B cell (primary cell): ENCODE measurements at regions not wholly inside any gene's neighbourhood (a gene's known extent, or its start where the extent isn't known, plus 50 kb on each side); places are given as distances from the start of the nearest gene placed in this dataset.

Experiments used
- EZH2 ChIP-seq: IDR thresholded peaks from 2 replicates; pipeline ENCODE4 v1.6.1; 2012; ENCODE audit warnings: borderline replicate concordance, low read depth, mild to moderate bottlenecking, moderate library complexity, low read length; ENCODE audit not compliant: insufficient read depth, poor library complexity, severe bottlenecking
- TF ChIP-seq, protein P1 (sequence below): fragments of 200-600 bp; IDR thresholded peaks from one replicate; pipeline ENCODE4 v1.8.0; 2022; ENCODE audit warnings: antibody characterized with exemption, mild to moderate bottlenecking

DNA sequence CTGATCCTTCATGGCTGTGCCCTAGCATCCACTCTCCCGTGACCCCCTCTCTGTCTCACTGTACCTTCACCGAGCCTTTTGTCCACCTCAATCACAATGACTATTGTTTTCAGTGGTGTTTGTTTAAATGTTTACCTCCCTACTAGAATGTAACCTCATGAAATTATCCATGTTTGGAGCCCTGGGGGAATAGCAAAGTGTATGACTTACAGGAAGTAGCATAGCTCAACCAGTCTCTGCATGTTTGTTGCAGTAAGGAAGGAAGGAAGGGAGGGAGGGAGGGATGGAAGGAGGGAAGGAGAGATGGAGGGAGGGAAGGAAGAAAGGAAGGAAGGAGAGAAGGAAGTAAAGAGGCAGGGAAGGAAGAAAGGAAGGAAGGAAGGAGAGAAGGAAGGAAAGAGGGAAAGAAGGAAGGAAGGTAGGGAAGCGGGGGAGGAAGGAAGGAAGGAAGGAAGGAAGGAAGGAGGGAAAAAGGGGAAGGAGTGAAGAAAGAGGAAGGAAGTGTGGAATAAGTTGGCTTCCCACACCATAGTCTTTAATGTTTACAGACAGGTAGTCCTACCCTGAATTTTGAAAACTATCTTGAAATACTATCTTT is 421.4 kb downstream of the COG6 start:
- TF ChIP-seq, protein P1, sequence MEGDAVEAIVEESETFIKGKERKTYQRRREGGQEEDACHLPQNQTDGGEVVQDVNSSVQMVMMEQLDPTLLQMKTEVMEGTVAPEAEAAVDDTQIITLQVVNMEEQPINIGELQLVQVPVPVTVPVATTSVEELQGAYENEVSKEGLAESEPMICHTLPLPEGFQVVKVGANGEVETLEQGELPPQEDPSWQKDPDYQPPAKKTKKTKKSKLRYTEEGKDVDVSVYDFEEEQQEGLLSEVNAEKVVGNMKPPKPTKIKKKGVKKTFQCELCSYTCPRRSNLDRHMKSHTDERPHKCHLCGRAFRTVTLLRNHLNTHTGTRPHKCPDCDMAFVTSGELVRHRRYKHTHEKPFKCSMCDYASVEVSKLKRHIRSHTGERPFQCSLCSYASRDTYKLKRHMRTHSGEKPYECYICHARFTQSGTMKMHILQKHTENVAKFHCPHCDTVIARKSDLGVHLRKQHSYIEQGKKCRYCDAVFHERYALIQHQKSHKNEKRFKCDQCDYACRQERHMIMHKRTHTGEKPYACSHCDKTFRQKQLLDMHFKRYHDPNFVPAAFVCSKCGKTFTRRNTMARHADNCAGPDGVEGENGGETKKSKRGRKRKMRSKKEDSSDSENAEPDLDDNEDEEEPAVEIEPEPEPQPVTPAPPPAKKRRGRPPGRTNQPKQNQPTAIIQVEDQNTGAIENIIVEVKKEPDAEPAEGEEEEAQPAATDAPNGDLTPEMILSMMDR = no peak
- TF ChIP-seq EZH2 = no peak
